GM12865 (cell line): ENCODE measurements at regions not wholly inside any gene's neighbourhood (a gene's known extent, or its start where the extent isn't known, plus 50 kb on each side); places are given as distances from the start of the nearest gene placed in this dataset.
"Not testable (repeated sequence)": the region's sequence is repeated elsewhere in the genome, so short reads cannot be mapped to it uniquely, and the experiment has no call there.

Experiments used
- DNase-seq: peaks from one replicate; pipeline ENCODE4 v3.0.0; 2010; ENCODE audit warnings: low read depth
- H3K4me3 ChIP-seq: 2 replicates; pipeline ENCODE4 v1.5.1; 2011; ENCODE audit warnings: mild to moderate bottlenecking, low read depth, low read length, control low read depth
- CTCF ChIP-seq: IDR thresholded peaks from 2 replicates; pipeline ENCODE4 v1.5.1; 2011; ENCODE audit warnings: low read length, control low read depth, low read depth, inconsistent platforms; ENCODE audit not compliant: insufficient read depth; ENCODE audit errors: missing control alignments

DNA sequence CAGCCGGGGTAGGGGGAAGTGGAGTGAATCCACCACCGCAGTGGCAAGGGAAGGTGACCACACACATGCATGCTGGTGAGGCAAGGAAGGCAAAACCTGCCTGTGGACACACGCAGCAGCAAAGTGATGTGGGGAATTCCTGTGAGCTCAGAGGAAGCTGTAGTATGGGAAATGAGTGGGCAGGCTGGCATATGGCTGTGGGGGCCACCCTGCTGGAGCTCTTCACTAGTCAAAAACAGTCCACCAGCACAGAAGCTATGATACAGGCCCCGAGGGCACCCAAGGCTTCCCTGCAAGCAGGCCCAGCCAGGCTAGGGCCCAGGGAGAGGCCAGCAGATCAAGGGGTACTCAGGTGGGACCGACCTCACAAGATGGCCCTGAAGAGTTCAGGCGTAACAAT, 239.1 kb downstream of the CHM start:
- H3K4me3 ChIP-seq = no peak overlapping the region
- DNase-seq = no peak
- TF ChIP-seq CTCF = no peak

DNA sequence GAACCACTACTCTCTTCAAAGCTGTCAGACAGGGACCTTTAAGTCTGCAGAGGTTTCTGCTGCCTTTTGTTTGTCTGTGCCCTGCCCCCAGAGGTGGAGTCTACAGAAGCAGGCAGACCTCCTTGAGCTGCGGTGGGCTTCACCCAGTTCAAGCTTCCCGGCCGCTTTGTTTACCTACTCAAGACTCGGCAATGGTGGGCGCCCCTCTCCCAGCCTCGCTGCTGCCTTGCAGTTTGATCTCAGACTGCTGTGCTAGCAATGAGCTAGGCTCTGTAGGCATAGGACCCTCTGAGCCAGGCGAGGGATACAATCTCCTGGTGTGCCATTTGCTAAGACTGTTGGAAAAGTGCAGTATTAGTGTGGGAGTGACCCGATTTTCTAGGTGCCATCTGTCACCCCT, 275.0 kb downstream of the CHM start:
- H3K4me3 ChIP-seq = not testable (repeated sequence)

DNA sequence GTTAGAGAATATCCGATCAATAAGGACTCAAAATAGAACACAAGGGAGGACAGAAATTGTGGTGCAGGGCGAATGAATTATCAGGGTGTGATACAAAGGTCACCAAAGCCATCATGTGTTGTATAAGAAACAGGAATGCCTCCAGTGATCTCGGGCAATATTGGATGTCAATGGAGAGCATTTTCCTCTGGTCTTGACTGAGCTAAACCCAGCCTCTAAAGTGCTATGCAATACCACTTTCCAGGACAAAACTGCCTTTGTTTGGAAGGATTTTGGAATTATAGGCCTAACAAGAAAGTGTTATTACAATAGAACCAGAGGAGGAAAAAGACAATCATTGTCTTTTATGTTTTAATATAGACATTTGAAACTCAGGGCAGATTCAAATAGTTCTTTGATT, 281.7 kb downstream of the CHM start:
- DNase-seq = no peak
- no peak overlapping the region for H3K4me3 ChIP-seq
- no peak for TF ChIP-seq CTCF

More for the DNA sequence above, 275.0 kb downstream of the CHM start:
- DNase-seq = not testable (repeated sequence)

DNA sequence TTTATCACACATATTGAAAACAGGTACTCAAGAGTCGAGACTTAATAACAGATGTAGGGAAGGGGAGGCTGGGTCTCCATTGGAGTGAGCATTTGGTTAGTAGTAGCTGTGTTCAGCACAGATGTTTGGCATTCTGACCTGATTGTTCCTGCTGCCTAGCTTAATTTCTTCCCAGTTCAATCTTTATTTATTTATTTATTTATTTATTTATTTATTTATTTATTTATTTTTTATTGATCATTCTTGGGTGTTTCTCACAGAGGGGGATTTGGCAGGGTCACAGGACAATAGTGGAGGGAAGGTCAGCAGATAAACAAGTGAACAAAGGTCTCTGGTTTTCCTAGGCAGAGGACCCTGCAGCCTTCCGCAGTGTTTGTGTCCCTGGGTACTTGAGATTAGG, 324.3 kb downstream of the CHM start:
- not testable (repeated sequence) for DNase-seq, H3K4me3 ChIP-seq

- not testable (repeated sequence) for H3K4me3 ChIP-seq, DNase-seq
These were observed 323.8 kb upstream of the POF1B start for GRCh38 chrX:85703233-85703632.

- no peak for DNase-seq
- no peak overlapping the region for H3K4me3 ChIP-seq
- no peak for TF ChIP-seq CTCF
These were observed 319.5 kb upstream of the POF1B start for GRCh38 chrX:85698921-85699320.

GRCh38 chrX:85685843-85686242, 306.4 kb upstream of the POF1B start:
- no peak for TF ChIP-seq CTCF
- no peak overlapping the region for H3K4me3 ChIP-seq
- DNase-seq = no peak

DNA sequence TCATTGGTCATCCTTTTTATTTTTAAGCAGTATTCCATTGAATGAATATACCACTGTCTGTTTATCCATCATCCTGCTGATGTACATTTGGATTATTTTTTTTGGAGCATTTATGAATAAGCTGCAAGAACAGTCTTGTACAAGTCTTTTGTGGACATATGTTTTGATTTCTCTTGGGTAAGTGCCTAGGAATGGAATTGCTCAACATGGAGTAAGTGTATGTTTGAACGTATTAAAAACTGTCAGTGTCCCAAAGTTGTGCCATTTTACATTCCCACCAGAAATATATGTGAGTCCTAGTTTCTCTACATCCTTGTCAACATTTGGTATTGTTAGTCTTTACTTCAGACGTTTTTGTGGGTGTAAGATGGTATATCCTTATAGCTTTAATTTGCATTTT, 287.0 kb upstream of the POF1B start:
- no peak overlapping the region for H3K4me3 ChIP-seq
- no peak for TF ChIP-seq CTCF
- no peak for DNase-seq

- not testable (repeated sequence) for DNase-seq, H3K4me3 ChIP-seq
These were observed 284.5 kb upstream of the POF1B start for GRCh38 chrX:85663970-85664369.
